ENCODE measurements at regions not wholly inside any gene's neighbourhood (a gene's known extent, or its start where the extent isn't known, plus 50 kb on each side); places are given as distances from the start of the nearest gene placed in this dataset.

DNA sequence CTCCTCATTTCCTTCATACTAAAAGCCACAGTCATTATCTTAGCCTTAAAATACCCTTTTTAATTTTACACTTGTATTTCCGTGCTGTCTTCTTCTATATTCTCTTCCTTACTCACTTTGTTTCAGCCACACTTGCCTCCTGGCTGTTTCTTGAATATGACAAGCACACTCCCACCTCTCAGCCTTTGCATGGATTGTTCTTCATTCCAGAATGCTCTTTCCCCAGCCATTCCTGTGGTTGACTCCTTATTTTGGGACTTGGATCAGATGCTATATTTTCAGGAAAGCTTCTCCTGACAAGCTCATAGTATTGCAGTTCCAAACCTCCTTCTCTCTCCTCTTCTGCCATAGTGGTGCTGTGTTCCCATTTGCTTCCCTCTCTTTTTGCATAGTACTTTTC lies 291.3 kb downstream of the PDHA2 start:
- TF ChIP-seq CTCF (IDR thresholded peaks at IDR 0.05; ENCODE audit: low read depth, low read length), result no peak
- DNase-seq, result no peak
- H3K4me3 ChIP-seq (ENCODE audit: low read depth, low read length), result no peak overlapping the region

GRCh38 chr4:96134806-96135205 lies 294.9 kb downstream of the PDHA2 start:
- Histone ChIP-seq H3K27ac (no peak overlapping the region), H3K9me3 (ENCODE audit: severe bottlenecking) (no peaks in the 10 kb centered on the region)

More for the DNA sequence above, 291.3 kb downstream of the PDHA2 start:
- no peaks in the 10 kb centered on the region for H3K36me3 ChIP-seq
- H3K27ac ChIP-seq, result no peak overlapping the region
- H3K9me3 ChIP-seq (ENCODE audit: severe bottlenecking), result no peaks in the 10 kb centered on the region
- no peaks in the 10 kb centered on the region for H3K27me3 ChIP-seq (ENCODE audit: insufficient read depth, low read depth, severe bottlenecking)

DNA sequence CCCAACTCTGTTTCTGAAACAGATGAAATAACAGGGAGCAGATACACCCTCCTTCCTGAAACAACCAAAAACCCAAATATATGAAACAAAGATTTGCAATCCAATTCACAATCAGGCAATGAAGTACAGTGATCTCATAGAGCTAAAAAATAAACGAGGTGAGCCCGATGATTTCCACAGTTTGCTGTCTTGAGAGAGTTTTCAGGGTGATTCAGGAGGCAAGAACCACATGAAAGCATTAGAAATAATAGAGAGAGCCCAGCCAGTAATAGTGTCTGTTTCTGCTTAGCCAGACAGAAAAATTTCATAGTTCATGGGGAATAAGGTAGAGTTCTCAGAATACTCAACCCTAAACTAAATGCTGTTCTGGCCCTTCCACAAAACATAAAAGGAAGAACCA lies 296.2 kb downstream of the PDHA2 start:
- H3K9me3 ChIP-seq (ENCODE audit: severe bottlenecking), result no peaks in the 10 kb centered on the region
- no peak for TF ChIP-seq CTCF (IDR thresholded peaks at IDR 0.05; ENCODE audit: low read depth, low read length)
- no peak overlapping the region for H3K27ac ChIP-seq
- no peak for DNase-seq
- no peaks in the 10 kb centered on the region for H3K36me3 ChIP-seq
- H3K27me3 ChIP-seq (ENCODE audit: insufficient read depth, low read depth, severe bottlenecking), result no peaks in the 10 kb centered on the region
- H3K4me3 ChIP-seq (ENCODE audit: low read depth, low read length), result no peak overlapping the region

More at GRCh38 chr4:96134806-96135205, 294.9 kb downstream of the PDHA2 start:
- no peaks in the 10 kb centered on the region for H3K36me3 ChIP-seq
- no peak for TF ChIP-seq CTCF (IDR thresholded peaks at IDR 0.05; ENCODE audit: low read depth, low read length)
- no peak overlapping the region for H3K4me3 ChIP-seq (ENCODE audit: low read depth, low read length)
- no peak for DNase-seq
- H3K27me3 ChIP-seq (ENCODE audit: insufficient read depth, low read depth, severe bottlenecking), result no peaks in the 10 kb centered on the region

- H3K36me3 ChIP-seq, result no peaks in the 10 kb centered on the region
- no peak overlapping the region for H3K27ac ChIP-seq
- H3K4me3 ChIP-seq (ENCODE audit: low read depth, low read length), result no peak overlapping the region
- no peak for TF ChIP-seq CTCF (IDR thresholded peaks at IDR 0.05; ENCODE audit: low read depth, low read length)
- no peaks in the 10 kb centered on the region for H3K9me3 ChIP-seq (ENCODE audit: severe bottlenecking)
- DNase-seq, result no peak
- H3K27me3 ChIP-seq (ENCODE audit: insufficient read depth, low read depth, severe bottlenecking), result no peaks in the 10 kb centered on the region
These were observed 299.5 kb downstream of the PDHA2 start for GRCh38 chr4:96139251-96139929.

DNA sequence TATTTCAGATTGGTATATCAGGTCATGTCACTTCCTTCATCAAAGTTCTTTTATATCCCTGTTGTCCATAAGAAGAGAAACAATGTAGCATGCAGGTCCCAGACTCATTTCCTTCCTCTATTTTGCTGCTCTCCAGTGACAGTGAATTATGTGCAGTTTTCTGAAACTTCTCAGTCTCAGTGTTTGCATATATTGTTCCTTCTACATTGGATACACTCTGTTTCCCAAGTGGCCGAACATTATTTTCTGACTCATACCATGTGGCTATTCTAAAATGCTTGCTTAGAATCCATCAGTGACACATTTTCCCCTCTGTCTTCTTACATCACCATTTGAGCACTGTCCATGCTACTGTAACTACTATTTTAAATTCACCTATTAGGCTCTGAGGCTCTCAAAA lies 305.7 kb downstream of the PDHA2 start:
- no peak for TF ChIP-seq CTCF (IDR thresholded peaks at IDR 0.05; ENCODE audit: low read depth, low read length)
- Histone ChIP-seq H3K4me3 (ENCODE audit: low read depth, low read length) (no peak overlapping the region), H3K27ac (no peak overlapping the region), H3K9me3 (ENCODE audit: severe bottlenecking) (no peaks in the 10 kb centered on the region), H3K36me3 (no peaks in the 10 kb centered on the region), H3K27me3 (ENCODE audit: insufficient read depth, low read depth, severe bottlenecking) (no peaks in the 10 kb centered on the region)
- no peak for DNase-seq

- no peak for DNase-seq
- TF ChIP-seq CTCF (IDR thresholded peaks at IDR 0.05; ENCODE audit: low read depth, low read length), result no peak
- H3K27me3 ChIP-seq (ENCODE audit: insufficient read depth, low read depth, severe bottlenecking), result no peaks in the 10 kb centered on the region
- no peak overlapping the region for H3K4me3 ChIP-seq (ENCODE audit: low read depth, low read length)
- no peaks in the 10 kb centered on the region for H3K36me3 ChIP-seq
- H3K9me3 ChIP-seq (ENCODE audit: severe bottlenecking), result no peaks in the 10 kb centered on the region
- no peak overlapping the region for H3K27ac ChIP-seq
These were observed 306.8 kb downstream of the PDHA2 start for GRCh38 chr4:96146686-96147085.

Data from WERI-Rb-1 (cell line).